PC-3 (cell line): ENCODE measurements at regions not wholly inside any gene's neighbourhood (a gene's known extent, or its start where the extent isn't known, plus 50 kb on each side); places are given as distances from the start of the nearest gene placed in this dataset.

ENCODE experiments used
- ATAC-seq: fragments of 200-7000 bp; cut with Tn5 transposase; 2 replicates; pipeline ENCODE4 v1.9.1; 2020; ENCODE audit warnings: mild to moderate bottlenecking, moderate library complexity
- BruUV-seq: library from RNA; stranded (reverse); fragments of 400-500 nt; replicated peaks from 2 replicates; lab custom pipeline; 2021; lab: Mats Ljungman, UMichigan
- CTCF ChIA-PET: fragments of 300-600 bp; sonication (Branson Sonifier 250); formaldehyde crosslinking; loops from one replicate; lab custom pipeline; 2022; ENCODE audit warnings: antibody characterized with exemption; lab: Charles Lee
- POLR2A ChIA-PET: fragments of 300-600 bp; sonication (Branson Sonifier 250); formaldehyde crosslinking; loops from one replicate; lab custom pipeline; 2022; ENCODE audit warnings: antibody characterized with exemption; ENCODE audit not compliant: unreplicated experiment; lab: Charles Lee
- DNase-seq: peaks from one replicate; pipeline ENCODE4 v3.0.0-alpha.2; 2015
- H2AFZ ChIP-seq: fragments of 300-600 bp; sonication (generic); 2 replicates; pipeline ENCODE4 v1.6.0; 2016; ENCODE audit warnings: antibody characterized with exemption, low read length
- H3F3A ChIP-seq: fragments of 300-600 bp; sonication (generic); one replicate; pipeline ENCODE4 v1.6.0; 2017; ENCODE audit warnings: antibody characterized with exemption, low read length, control low read depth, mild to moderate bottlenecking; ENCODE audit not compliant: unreplicated experiment
- H3K27ac ChIP-seq: fragments of 300-600 bp; sonication (generic); 2 replicates; pipeline ENCODE4 v1.5.1; 2016; ENCODE audit warnings: mild to moderate bottlenecking, low read length
- H3K27me3 ChIP-seq: fragments of 300-600 bp; sonication (generic); 2 replicates; pipeline ENCODE4 v1.6.1; 2016; ENCODE audit warnings: low read length, mixed read lengths
- H3K36me3 ChIP-seq: fragments of 300-600 bp; sonication (generic); 2 replicates; pipeline ENCODE4 v1.6.1; 2016; ENCODE audit warnings: low read depth, mixed run types, low read length, mixed read lengths
- H3K4me1 ChIP-seq: fragments of 300-600 bp; sonication (generic); 2 replicates; pipeline ENCODE4 v1.5.1; 2016; ENCODE audit warnings: low read length; ENCODE audit not compliant: insufficient read depth
- H3K4me2 ChIP-seq: fragments of 300-600 bp; sonication (generic); 2 replicates; pipeline ENCODE4 v1.6.0; 2016; ENCODE audit warnings: low read length
- H3K4me3 ChIP-seq: fragments of 300-600 bp; sonication (generic); 2 replicates; pipeline ENCODE4 v1.5.1; 2016; ENCODE audit warnings: mild to moderate bottlenecking, low read length, mixed read lengths
- H3K79me2 ChIP-seq: fragments of 300-600 bp; sonication (generic); 2 replicates; pipeline ENCODE4 v1.6.1; 2017; ENCODE audit warnings: low read length, mixed read lengths
- H3K9ac ChIP-seq: fragments of 300-600 bp; sonication (generic); 2 replicates; pipeline ENCODE4 v1.6.0; 2016; ENCODE audit warnings: mild to moderate bottlenecking, low read length
- H3K9me2 ChIP-seq: fragments of 300-600 bp; sonication (generic); replicated peaks from 2 replicates; pipeline ENCODE4 v1.6.1; 2016; ENCODE audit warnings: mixed run types, low read length, mixed read lengths
- H3K9me3 ChIP-seq: fragments of 300-600 bp; sonication (generic); 2 replicates; pipeline ENCODE4 v1.6.1; 2016; ENCODE audit warnings: low read length, mixed read lengths
- H4K20me1 ChIP-seq: fragments of 300-600 bp; sonication (generic); 2 replicates; pipeline ENCODE4 v1.6.1; 2016; ENCODE audit warnings: low read length, mixed read lengths
- CTCF ChIP-seq: fragments of 300-600 bp; sonication (generic); conservative IDR thresholded peaks from 2 replicates; pipeline ENCODE4 v1.5.1; 2017; ENCODE audit warnings: antibody characterized with exemption, low read depth, mild to moderate bottlenecking, low read length
- EZH2 ChIP-seq: fragments of 300-600 bp; sonication (generic); IDR thresholded peaks from one replicate; pipeline ENCODE4 v1.6.1; 2017; ENCODE audit warnings: antibody characterized with exemption, mild to moderate bottlenecking, low read length; ENCODE audit not compliant: unreplicated experiment
- EZH2phosphoT487 ChIP-seq: fragments of 300-600 bp; sonication (generic); IDR thresholded peaks from 2 replicates; pipeline ENCODE4 v1.6.1; 2018; ENCODE audit warnings: mild to moderate bottlenecking, antibody characterized with exemption, low read length, borderline replicate concordance
- intact Hi-C: fragments of 100-400 bp; cut with micrococcal nuclease; formaldehyde crosslinking; loops from 2 replicates; pipeline ENCODE4 v1.9.0; 2023

DNA sequence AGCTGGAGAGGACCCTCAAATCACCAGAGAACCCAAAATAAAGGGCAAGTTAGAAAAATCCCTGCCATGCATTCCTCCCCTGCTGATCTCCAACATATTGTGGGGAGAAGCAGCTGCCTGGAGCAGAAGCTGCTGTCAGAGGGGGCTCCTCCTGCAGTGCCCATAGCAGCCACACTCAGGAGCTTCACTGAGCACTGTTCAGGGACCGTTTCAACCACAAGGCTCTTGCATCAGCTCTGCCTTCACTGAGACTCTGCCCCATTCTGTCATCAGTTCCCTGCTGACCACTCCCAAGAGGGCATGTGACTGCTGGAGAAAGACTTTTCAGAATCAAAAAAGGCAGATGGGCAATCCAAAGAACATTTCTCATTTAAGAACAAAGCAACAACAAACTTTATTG is 392.7 kb downstream of the GALC start:
- no peak overlapping the region for H2AFZ ChIP-seq
- H3K9me2 ChIP-seq = no peaks in the 10 kb centered on the region
- intact Hi-C loops = no loop called here
- no peak for ATAC-seq
- H4K20me1 ChIP-seq = no peaks in the 10 kb centered on the region
- no peak overlapping the region for H3K4me2 ChIP-seq
- ChIA-PET POLR2A (no interaction called here), CTCF (no interaction called here)
- H3K4me3 ChIP-seq = no peak overlapping the region
- no peak for TF ChIP-seq CTCF
- H3K79me2 ChIP-seq = no peaks in the 10 kb centered on the region
- H3F3A ChIP-seq = no peaks in the 10 kb centered on the region
- no peaks in the 10 kb centered on the region for H3K4me1 ChIP-seq
- peaks cover 7% of the 10 kb centered on the region for H3K9me3 ChIP-seq
- no peak overlapping the region for H3K9ac ChIP-seq
- no peaks in the 10 kb centered on the region for H3K36me3 ChIP-seq
- H3K27me3 ChIP-seq = no peaks in the 10 kb centered on the region
- no peak overlapping the region for H3K27ac ChIP-seq
- no peak for DNase-seq
- BruUV-seq = no TSS peak

GRCh38 chr14:87581298-87581697 is 411.7 kb downstream of the GALC start:
- no peaks in the 10 kb centered on the region for H3K4me1 ChIP-seq
- no peaks in the 10 kb centered on the region for H4K20me1 ChIP-seq
- intact Hi-C loops = no loop called here

DNA sequence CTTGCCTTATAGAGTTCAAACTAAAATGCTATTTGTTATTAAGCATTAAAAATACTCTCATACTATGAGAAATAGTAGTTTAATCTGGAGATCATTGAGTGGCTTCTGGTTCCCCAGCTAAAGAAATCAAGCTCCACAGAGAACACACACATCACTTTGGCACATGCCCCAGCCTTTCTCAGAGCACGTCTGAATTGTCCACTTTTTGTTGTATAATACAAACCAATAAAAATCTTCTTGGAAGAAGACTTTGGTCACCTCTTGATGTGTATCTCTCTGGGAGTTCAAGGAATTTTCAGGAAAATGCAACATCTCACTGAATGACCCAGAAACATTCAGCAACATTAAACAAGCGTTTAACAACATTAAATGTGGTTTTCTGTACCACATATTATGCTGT is 413.9 kb downstream of the GALC start:
- no peaks in the 10 kb centered on the region for H3K27me3 ChIP-seq
- no peaks in the 10 kb centered on the region for H3K36me3 ChIP-seq
- ChIA-PET POLR2A (no interaction called here), CTCF (no interaction called here)
- no peak for ATAC-seq
- H3K27ac ChIP-seq = no peak overlapping the region
- no peaks in the 10 kb centered on the region for H3K4me1 ChIP-seq
- no peak overlapping the region for H3K4me3 ChIP-seq
- no peaks in the 10 kb centered on the region for H4K20me1 ChIP-seq
- intact Hi-C loops = no loop called here
- peaks cover 6% of the 10 kb centered on the region; the same call in 1 of the 2 replicates for H3K9me3 ChIP-seq
- no peak for DNase-seq
- BruUV-seq = no TSS peak
- no peak overlapping the region for H3K4me2 ChIP-seq
- no peaks in the 10 kb centered on the region for H3K9me2 ChIP-seq
- no peak overlapping the region for H3K9ac ChIP-seq
- no peaks in the 10 kb centered on the region for H3F3A ChIP-seq
- H3K79me2 ChIP-seq = no peaks in the 10 kb centered on the region
- no peak for TF ChIP-seq CTCF
- no peak for TF ChIP-seq EZH2
- TF ChIP-seq EZH2phosphoT487 = no peak
- H2AFZ ChIP-seq = no peak overlapping the region

More at GRCh38 chr14:87581298-87581697, 411.7 kb downstream of the GALC start:
- DNase-seq (no peak), ATAC-seq (no peak)
- no peak overlapping the region for H3K27ac ChIP-seq
- no peaks in the 10 kb centered on the region for H3K36me3 ChIP-seq
- H3K9me3 ChIP-seq = peaks cover 6% of the 10 kb centered on the region; the same call in 1 of the 2 replicates
- CTCF ChIA-PET = no interaction called here
- POLR2A ChIA-PET = no interaction called here
- no peak overlapping the region for H3K9ac ChIP-seq
- H3F3A ChIP-seq = no peaks in the 10 kb centered on the region
- no peak overlapping the region for H3K4me2 ChIP-seq
- H3K4me3 ChIP-seq = no peak overlapping the region
- H3K27me3 ChIP-seq = no peaks in the 10 kb centered on the region
- no peak overlapping the region for H2AFZ ChIP-seq
- BruUV-seq = no TSS peak
- no peaks in the 10 kb centered on the region for H3K9me2 ChIP-seq
- no peaks in the 10 kb centered on the region for H3K79me2 ChIP-seq
- TF ChIP-seq EZH2phosphoT487 (no peak), EZH2 (no peak), CTCF (no peak)
